Peyer's patch (tissue), 4 donors: ENCODE measurements at regions not wholly inside any gene's neighbourhood (a gene's known extent, or its start where the extent isn't known, plus 50 kb on each side); places are given as distances from the start of the nearest gene placed in this dataset.

Source experiments
- DNase-seq, 3 donors: peaks; one replicate each; pipeline ENCODE4 v3.0.0-alpha.2; 2017 to 2019
- H3K27ac ChIP-seq, 4 donors: fragments of 200-600 bp; sonication (generic); one replicate each; pipeline ENCODE4 v1.5.1; 2016 to 2019
- H3K27me3 ChIP-seq, 2 donors: fragments of 200-600 bp; sonication (generic); one replicate each; pipeline ENCODE4 v1.5.1; 2019
- H3K36me3 ChIP-seq, 3 donors: fragments of 200-600 bp; sonication (generic); one replicate each; pipeline ENCODE4 v1.5.1; 2016 to 2019
- H3K4me1 ChIP-seq, 4 donors: fragments of 200-600 bp; sonication (generic); one replicate each; pipeline ENCODE4 v1.5.1; 2016 to 2019
- H3K4me3 ChIP-seq, 4 donors: fragments of 200-600 bp; sonication (generic); 1 replicate in 3 of 4; 2 replicates in 1 of 4; pipeline ENCODE4 v1.5.1; 2016 to 2019; ENCODE audit warnings: mild to moderate bottlenecking in 1 of 4
- H3K9me3 ChIP-seq, 4 donors: fragments of 200-600 bp; sonication (generic); one replicate each; pipeline ENCODE4 v1.5.1; 2016 to 2019; ENCODE audit warnings: mild to moderate bottlenecking in 1 of 4
- POLR2A ChIP-seq, 2 donors: fragments of 450-650 bp; IDR thresholded peaks; one replicate each; pipeline ENCODE4 v1.5.1; 2017; ENCODE audit warnings: antibody characterized with exemption in 2 of 2, mild to moderate bottlenecking in 2 of 2, moderate library complexity in 2 of 2
- TF ChIP-seq, protein P1 (sequence below), 6 experiments: fragments of 450-650 bp in 4 of 6; fragments of 200-600 bp in 2 of 6; sonication (generic) in 1 of 6; IDR thresholded peaks; one replicate each; pipeline ENCODE4 v1.5.1; 2017 to 2019; ENCODE audit warnings: antibody characterized with exemption in 6 of 6, mild to moderate bottlenecking in 3 of 6, moderate library complexity in 1 of 6

DNA sequence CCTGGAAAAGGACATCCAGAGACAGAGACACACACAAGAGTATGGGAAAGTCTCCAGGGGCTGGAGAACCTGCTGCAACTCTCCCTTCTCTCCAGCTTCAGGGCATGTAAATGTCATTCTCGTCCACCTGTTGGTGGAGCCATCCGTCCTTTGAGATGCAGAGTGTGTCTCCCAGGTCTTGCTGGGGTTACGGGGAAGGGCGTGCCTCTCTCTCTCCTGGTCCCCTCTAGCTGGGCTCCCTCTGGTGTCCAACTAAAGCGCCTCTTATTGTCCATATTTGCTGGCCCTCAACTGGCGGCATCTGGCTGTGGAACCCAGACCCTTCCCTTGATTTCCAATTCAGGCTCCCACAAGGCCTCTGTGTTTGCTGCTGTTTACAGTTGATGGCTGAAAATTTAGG, 244.1 kb downstream of the BMP7 start:
- Histone ChIP-seq H3K9me3 (no peaks in the 10 kb centered on the region), H3K27me3 (no peaks in the 10 kb centered on the region), H3K36me3 (no peaks in the 10 kb centered on the region), H3K27ac (no peak overlapping the region), H3K4me3 (no peak overlapping the region), H3K4me1 (no peaks in the 10 kb centered on the region)
- no peak for DNase-seq
- TF ChIP-seq, protein P1, sequence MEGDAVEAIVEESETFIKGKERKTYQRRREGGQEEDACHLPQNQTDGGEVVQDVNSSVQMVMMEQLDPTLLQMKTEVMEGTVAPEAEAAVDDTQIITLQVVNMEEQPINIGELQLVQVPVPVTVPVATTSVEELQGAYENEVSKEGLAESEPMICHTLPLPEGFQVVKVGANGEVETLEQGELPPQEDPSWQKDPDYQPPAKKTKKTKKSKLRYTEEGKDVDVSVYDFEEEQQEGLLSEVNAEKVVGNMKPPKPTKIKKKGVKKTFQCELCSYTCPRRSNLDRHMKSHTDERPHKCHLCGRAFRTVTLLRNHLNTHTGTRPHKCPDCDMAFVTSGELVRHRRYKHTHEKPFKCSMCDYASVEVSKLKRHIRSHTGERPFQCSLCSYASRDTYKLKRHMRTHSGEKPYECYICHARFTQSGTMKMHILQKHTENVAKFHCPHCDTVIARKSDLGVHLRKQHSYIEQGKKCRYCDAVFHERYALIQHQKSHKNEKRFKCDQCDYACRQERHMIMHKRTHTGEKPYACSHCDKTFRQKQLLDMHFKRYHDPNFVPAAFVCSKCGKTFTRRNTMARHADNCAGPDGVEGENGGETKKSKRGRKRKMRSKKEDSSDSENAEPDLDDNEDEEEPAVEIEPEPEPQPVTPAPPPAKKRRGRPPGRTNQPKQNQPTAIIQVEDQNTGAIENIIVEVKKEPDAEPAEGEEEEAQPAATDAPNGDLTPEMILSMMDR (IDR thresholded peaks at IDR 0.05): no peak
- TF ChIP-seq POLR2A (IDR thresholded peaks at IDR 0.05): no peak

GRCh38 chr20:57023007-57023406, 243.4 kb downstream of the BMP7 start:
- no peaks in the 10 kb centered on the region for H3K36me3 ChIP-seq
- H3K27ac ChIP-seq: no peak overlapping the region
- TF ChIP-seq POLR2A (IDR thresholded peaks at IDR 0.05): no peak
- TF ChIP-seq, protein P1 (IDR thresholded peaks at IDR 0.05): no peak
- H3K4me3 ChIP-seq: no peak overlapping the region
- no peak for DNase-seq
- no peaks in the 10 kb centered on the region for H3K4me1 ChIP-seq
- no peaks in the 10 kb centered on the region for H3K9me3 ChIP-seq
- no peaks in the 10 kb centered on the region for H3K27me3 ChIP-seq

DNA sequence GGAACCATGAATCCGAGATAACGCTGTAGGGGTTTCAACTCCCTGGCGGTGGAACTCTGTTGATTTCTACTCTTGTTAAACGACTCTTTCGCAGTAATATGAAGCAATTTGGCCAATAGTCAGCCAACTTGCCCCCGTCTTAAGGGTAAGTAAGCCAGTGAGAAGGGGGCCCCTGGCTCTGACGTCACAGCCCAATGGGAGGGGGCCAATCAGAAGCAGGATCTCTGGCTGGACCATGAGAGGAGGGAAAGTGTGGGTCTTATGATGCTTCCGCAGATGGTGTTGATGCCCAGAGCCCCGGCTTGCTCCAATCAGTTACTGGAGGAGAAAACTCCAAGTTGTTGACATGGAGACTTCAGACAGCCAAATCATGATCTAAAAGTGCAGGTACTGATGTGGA, 242.4 kb downstream of the BMP7 start:
- Histone ChIP-seq H3K4me3 (no peak overlapping the region), H3K27me3 (no peaks in the 10 kb centered on the region), H3K27ac (no peak overlapping the region), H3K36me3 (no peaks in the 10 kb centered on the region), H3K4me1 (no peaks in the 10 kb centered on the region), H3K9me3 (no peaks in the 10 kb centered on the region)
- TF ChIP-seq POLR2A (IDR thresholded peaks at IDR 0.05): no peak
- TF ChIP-seq, protein P1 (IDR thresholded peaks at IDR 0.05): no peak
- no peak for DNase-seq

DNA sequence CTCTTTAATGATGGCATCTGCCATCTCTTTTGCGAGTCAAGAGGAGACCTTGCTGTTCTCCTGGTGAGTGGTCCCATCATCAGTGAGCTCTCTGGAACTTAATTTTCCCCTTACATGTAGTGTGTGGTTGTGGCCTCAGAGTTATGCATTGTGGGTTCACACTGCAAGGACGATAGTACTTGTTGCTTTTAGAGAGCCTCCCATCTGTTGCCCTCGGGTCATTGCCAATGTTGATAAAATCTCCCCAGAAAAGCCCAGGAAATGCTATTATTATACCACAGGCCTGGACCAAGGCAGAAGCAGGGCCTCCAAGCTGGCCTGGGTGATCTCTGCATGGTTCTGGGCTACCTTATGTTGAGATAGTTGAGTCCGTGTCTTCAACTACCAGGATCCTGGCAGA, 241.6 kb downstream of the BMP7 start:
- Histone ChIP-seq H3K36me3 (no peaks in the 10 kb centered on the region), H3K27ac (no peak overlapping the region), H3K9me3 (no peaks in the 10 kb centered on the region), H3K27me3 (no peaks in the 10 kb centered on the region), H3K4me3 (no peak overlapping the region), H3K4me1 (no peaks in the 10 kb centered on the region)
- TF ChIP-seq, protein P1 (IDR thresholded peaks at IDR 0.05): no peak
- TF ChIP-seq POLR2A (IDR thresholded peaks at IDR 0.05): no peak
- no peak for DNase-seq

- Histone ChIP-seq H3K27ac (no peak overlapping the region), H3K36me3 (no peaks in the 10 kb centered on the region), H3K9me3 (no peaks in the 10 kb centered on the region), H3K27me3 (no peaks in the 10 kb centered on the region), H3K4me3 (no peak overlapping the region), H3K4me1 (no peaks in the 10 kb centered on the region)
- no peak for TF ChIP-seq POLR2A (IDR thresholded peaks at IDR 0.05)
- TF ChIP-seq, protein P1 (IDR thresholded peaks at IDR 0.05): no peak
- no peak for DNase-seq
Measured at GRCh38 chr20:57025261-57025660, 241.2 kb downstream of the BMP7 start.

DNA sequence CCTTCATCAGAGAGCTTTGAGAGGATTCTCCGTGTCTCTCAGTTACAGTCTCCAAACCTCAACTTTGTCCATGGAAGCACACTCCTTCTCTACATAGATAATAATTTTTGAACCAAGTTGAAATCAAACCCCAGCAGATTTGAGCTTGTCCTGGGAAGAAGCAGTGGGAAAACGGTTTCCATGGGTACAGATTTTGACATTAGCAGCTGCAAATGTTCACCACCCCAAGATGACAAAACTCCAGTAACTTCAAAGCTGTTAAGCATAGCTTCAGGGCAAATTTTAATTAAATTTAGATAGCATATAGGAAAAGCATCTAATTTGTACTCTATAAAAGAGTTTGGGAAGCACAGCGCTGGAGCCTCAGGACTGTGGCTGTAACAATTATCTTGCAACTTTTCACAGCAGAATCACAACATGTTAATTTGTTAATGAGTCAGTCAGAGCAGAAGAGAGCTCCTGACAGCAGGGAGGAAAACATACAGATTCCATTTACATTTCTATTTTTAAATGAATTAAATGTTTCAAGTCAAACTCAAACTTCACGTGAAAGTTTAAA, 240.7 kb downstream of the BMP7 start:
- Histone ChIP-seq H3K4me3 (no peak overlapping the region), H3K9me3 (no peaks in the 10 kb centered on the region), H3K36me3 (no peaks in the 10 kb centered on the region), H3K27me3 (no peaks in the 10 kb centered on the region), H3K4me1 (no peaks in the 10 kb centered on the region), H3K27ac (no peak overlapping the region)
- TF ChIP-seq, protein P1 (IDR thresholded peaks at IDR 0.05): no peak
- no peak for TF ChIP-seq POLR2A (IDR thresholded peaks at IDR 0.05)
- DNase-seq: no peak
